OCI-LY1 (cell line): ENCODE measurements at regions not wholly inside any gene's neighbourhood (a gene's known extent, or its start where the extent isn't known, plus 50 kb on each side); places are given as distances from the start of the nearest gene placed in this dataset.

ENCODE experiments used
- H2AFZ ChIP-seq: fragments of 200-600 bp; sonication (generic), shearing (Covaris generic); 2 replicates; pipeline ENCODE4 v1.6.0; 2014; ENCODE audit warnings: antibody characterized with exemption, mild to moderate bottlenecking, low read length
- H3F3A ChIP-seq: fragments of 200-600 bp; sonication (generic), shearing (Covaris generic); 2 replicates; pipeline ENCODE4 v1.6.0; 2014; ENCODE audit warnings: mild to moderate bottlenecking, antibody characterized with exemption, low read length, moderate library complexity; ENCODE audit not compliant: insufficient read depth
- H3K27ac ChIP-seq: fragments of 200-600 bp; sonication (generic); 2 replicates; pipeline ENCODE4 v1.5.1; 2014; ENCODE audit warnings: low read length, mixed run types, mild to moderate bottlenecking, low read depth; ENCODE audit not compliant: poor library complexity, severe bottlenecking
- H3K27me3 ChIP-seq: fragments of 200-600 bp; sonication (generic); 2 replicates; pipeline ENCODE4 v1.6.0; 2014; ENCODE audit warnings: antibody characterized with exemption, mild to moderate bottlenecking, low read length, moderate library complexity; ENCODE audit not compliant: insufficient read depth
- H3K36me3 ChIP-seq: fragments of 200-600 bp; sonication (generic); 2 replicates; pipeline ENCODE4 v1.6.1; 2014; ENCODE audit warnings: mild to moderate bottlenecking, antibody characterized with exemption, low read length, moderate library complexity, mixed read lengths; ENCODE audit not compliant: insufficient read depth
- H3K4me1 ChIP-seq: fragments of 200-600 bp; sonication (generic); 2 replicates; pipeline ENCODE4 v1.5.1; 2014; ENCODE audit warnings: mild to moderate bottlenecking, low read length, moderate library complexity; ENCODE audit not compliant: insufficient read depth, severe bottlenecking
- H3K4me2 ChIP-seq: fragments of 200-600 bp; sonication (generic), shearing (Covaris generic); 2 replicates; pipeline ENCODE4 v1.6.1; 2014; ENCODE audit warnings: low read length
- H3K4me3 ChIP-seq: fragments of 200-600 bp; sonication (generic); 2 replicates; pipeline ENCODE4 v1.5.1; 2014; ENCODE audit warnings: low read length, low read depth, mild to moderate bottlenecking, mixed read lengths; ENCODE audit not compliant: poor library complexity, severe bottlenecking
- H3K79me2 ChIP-seq: fragments of 200-600 bp; shearing (Covaris generic); 2 replicates; pipeline ENCODE4 v1.6.1; 2016; ENCODE audit warnings: mixed run types, low read length, mixed read lengths; ENCODE audit not compliant: insufficient read depth
- H3K9ac ChIP-seq: fragments of 200-600 bp; sonication (generic), shearing (Covaris generic); 2 replicates; pipeline ENCODE4 v1.6.1; 2014; ENCODE audit warnings: mild to moderate bottlenecking, low read length, mixed read lengths
- H3K9me2 ChIP-seq: fragments of 200-600 bp; sonication (generic), shearing (Covaris generic); 2 replicates; pipeline ENCODE4 v1.6.1; 2014; ENCODE audit warnings: low read depth, mild to moderate bottlenecking, low read length, mixed read lengths
- H3K9me3 ChIP-seq: fragments of 200-600 bp; shearing (Covaris generic); 2 replicates; pipeline ENCODE4 v1.6.1; 2014; ENCODE audit warnings: low read length, mixed read lengths
- H4K20me1 ChIP-seq: fragments of 200-600 bp; sonication (generic), shearing (Covaris generic); 2 replicates; pipeline ENCODE4 v1.6.0; 2016; ENCODE audit warnings: mild to moderate bottlenecking, low read length; ENCODE audit not compliant: insufficient read depth
- EZH2 ChIP-seq: fragments of 200-600 bp; sonication (generic), shearing (Covaris generic); IDR thresholded peaks from 2 replicates; pipeline ENCODE4 v1.8.0; 2017; ENCODE audit warnings: borderline replicate concordance, mixed run types, mild to moderate bottlenecking, antibody characterized with exemption, low read length, moderate library complexity, mixed read lengths
- TF ChIP-seq, protein P1 (sequence below): fragments of 200-600 bp; sonication (generic), shearing (Covaris generic); IDR thresholded peaks from 2 replicates; pipeline ENCODE4 v1.5.1; 2017; ENCODE audit warnings: mild to moderate bottlenecking, antibody characterized with exemption, low read length, moderate library complexity, mixed read lengths

DNA sequence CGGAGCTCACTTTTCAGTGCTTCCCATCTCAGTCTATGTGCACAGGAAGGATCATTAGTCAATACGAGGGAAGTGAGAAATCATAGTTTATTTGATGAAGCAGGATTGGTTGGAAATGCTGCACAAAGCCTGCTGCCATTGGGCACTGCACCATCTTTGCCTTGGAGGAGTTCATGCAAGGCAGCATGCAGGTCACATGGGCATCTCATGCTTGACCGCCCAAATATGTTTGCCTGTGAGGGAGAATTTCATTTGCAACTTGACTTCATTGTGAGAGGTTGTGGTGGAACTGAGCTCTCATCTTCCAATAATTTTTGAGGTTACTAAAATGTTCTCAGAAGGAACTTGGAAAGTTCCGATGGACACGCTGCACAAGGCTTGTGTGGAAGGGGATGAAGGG lies 83.9 kb upstream of the SYNDIG1 start:
- Histone ChIP-seq H2AFZ (no peak overlapping the region), H3K27ac (no peak overlapping the region), H4K20me1 (no peaks in the 10 kb centered on the region), H3F3A (no peaks in the 10 kb centered on the region), H3K9me3 (no peaks in the 10 kb centered on the region), H3K4me3 (no peak overlapping the region), H3K9me2 (no peaks in the 10 kb centered on the region), H3K36me3 (no peaks in the 10 kb centered on the region), H3K4me1 (no peaks in the 10 kb centered on the region), H3K79me2 (no peaks in the 10 kb centered on the region), H3K27me3 (no peaks in the 10 kb centered on the region), H3K4me2 (no peak overlapping the region), H3K9ac (no peak overlapping the region)
- TF ChIP-seq, protein P1, sequence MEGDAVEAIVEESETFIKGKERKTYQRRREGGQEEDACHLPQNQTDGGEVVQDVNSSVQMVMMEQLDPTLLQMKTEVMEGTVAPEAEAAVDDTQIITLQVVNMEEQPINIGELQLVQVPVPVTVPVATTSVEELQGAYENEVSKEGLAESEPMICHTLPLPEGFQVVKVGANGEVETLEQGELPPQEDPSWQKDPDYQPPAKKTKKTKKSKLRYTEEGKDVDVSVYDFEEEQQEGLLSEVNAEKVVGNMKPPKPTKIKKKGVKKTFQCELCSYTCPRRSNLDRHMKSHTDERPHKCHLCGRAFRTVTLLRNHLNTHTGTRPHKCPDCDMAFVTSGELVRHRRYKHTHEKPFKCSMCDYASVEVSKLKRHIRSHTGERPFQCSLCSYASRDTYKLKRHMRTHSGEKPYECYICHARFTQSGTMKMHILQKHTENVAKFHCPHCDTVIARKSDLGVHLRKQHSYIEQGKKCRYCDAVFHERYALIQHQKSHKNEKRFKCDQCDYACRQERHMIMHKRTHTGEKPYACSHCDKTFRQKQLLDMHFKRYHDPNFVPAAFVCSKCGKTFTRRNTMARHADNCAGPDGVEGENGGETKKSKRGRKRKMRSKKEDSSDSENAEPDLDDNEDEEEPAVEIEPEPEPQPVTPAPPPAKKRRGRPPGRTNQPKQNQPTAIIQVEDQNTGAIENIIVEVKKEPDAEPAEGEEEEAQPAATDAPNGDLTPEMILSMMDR = no peak
- no peak for TF ChIP-seq EZH2

DNA sequence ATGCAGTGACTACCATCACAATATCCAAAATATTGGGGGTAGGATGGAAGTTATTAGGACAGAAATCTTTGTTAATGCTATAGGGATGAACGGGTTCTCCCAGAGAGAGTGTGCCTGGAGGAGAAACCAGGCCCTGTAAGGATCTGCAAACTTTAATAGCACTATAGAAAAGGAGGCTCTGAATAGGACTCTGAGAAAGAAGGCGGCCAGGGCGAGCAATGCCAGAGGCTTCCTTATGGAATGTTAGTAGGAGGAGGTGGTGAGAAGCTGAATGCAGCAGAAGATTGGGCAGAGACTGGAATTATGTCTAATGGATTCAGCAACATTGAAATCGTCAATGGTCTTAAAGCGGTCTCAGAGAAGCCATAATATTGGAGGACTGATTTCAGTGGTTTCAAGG lies 84.6 kb upstream of the SYNDIG1 start:
- H3K9me2 ChIP-seq = no peaks in the 10 kb centered on the region
- H3K9me3 ChIP-seq = no peaks in the 10 kb centered on the region
- H3F3A ChIP-seq = no peaks in the 10 kb centered on the region
- no peak overlapping the region for H3K9ac ChIP-seq
- no peaks in the 10 kb centered on the region for H3K27me3 ChIP-seq
- no peaks in the 10 kb centered on the region for H3K4me1 ChIP-seq
- TF ChIP-seq, protein P1 = no peak
- TF ChIP-seq EZH2 = no peak
- no peaks in the 10 kb centered on the region for H3K79me2 ChIP-seq
- no peaks in the 10 kb centered on the region for H3K36me3 ChIP-seq
- no peaks in the 10 kb centered on the region for H4K20me1 ChIP-seq
- H2AFZ ChIP-seq = no peak overlapping the region
- no peak overlapping the region for H3K27ac ChIP-seq
- H3K4me3 ChIP-seq = no peak overlapping the region
- H3K4me2 ChIP-seq = no peak overlapping the region

DNA sequence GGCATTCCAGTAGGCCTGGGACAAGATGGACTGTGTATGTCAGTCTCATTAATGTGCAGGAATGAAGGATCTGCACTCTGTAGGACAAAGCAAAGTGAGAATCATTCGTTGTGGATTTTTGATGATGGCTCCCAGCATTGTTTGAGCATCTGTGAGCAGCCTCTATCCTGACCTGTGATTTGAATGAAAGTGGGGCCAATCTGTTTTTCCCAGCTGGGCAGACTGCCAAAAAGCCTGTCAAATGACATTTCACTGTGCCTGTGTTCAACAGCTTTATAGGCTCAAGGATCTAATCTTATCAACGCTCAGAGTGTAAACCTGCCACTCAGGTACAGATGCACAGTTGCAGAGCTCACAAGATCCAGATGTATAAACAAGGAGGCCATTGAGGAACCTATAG lies 86.7 kb upstream of the SYNDIG1 start:
- Histone ChIP-seq H3K27ac (no peak overlapping the region), H3K4me2 (no peak overlapping the region), H2AFZ (no peak overlapping the region), H3K27me3 (no peaks in the 10 kb centered on the region), H3K9me2 (no peaks in the 10 kb centered on the region), H3K36me3 (no peaks in the 10 kb centered on the region), H3K79me2 (no peaks in the 10 kb centered on the region), H3K9me3 (no peaks in the 10 kb centered on the region), H3K4me1 (no peaks in the 10 kb centered on the region), H3F3A (no peaks in the 10 kb centered on the region), H4K20me1 (no peaks in the 10 kb centered on the region), H3K9ac (no peak overlapping the region), H3K4me3 (no peak overlapping the region)
- no peak for TF ChIP-seq EZH2
- TF ChIP-seq, protein P1 = no peak
